CD4-positive, alpha-beta T cell treated with Interleukin-2 at 100 ng/mL for 4 hours (primary cell): ENCODE measurements at regions not wholly inside any gene's neighbourhood (a gene's known extent, or its start where the extent isn't known, plus 50 kb on each side); places are given as distances from the start of the nearest gene placed in this dataset.

ENCODE experiments used
- DNase-seq: peaks from one replicate; pipeline ENCODE4 v3.0.0-alpha.2; 2020; ENCODE audit warnings: low spot score

DNA sequence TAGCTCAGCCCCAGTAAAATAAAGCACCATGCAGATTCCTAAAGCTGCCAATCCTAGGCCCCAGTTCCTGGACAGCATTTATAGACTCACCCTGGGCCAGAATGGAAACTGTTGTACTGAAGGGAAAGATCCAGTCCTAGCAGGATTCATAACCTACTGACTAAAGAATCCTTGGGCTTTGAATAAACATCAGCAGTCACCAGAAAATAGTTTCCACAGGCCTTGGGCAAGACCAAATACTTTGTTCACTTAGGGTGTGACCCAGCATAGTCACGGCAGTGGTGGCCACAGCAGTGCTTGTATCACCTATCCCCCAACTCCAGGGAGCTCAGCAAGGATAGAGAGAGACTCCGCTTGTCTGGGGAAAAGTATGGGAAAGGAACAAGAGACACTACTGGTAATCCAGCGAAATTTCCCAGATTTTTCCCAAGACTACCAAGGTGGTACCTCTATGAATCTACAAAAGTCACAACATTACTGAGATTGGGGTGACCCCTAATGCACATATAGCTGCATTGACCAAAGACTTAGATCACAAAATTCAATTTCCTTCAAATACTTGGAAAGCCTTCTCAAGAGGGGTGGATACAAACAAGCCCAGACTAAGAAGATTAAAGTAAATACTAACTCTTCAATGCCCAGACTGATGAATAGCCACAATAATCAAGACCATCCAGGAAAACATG is 748.1 kb upstream of the LRATD1 start:
- no peak for DNase-seq

GRCh38 chr2:13901526-13901925 is 731.0 kb upstream of the LRATD1 start:
- DNase-seq, result no peak

- no peak for DNase-seq
Observed at GRCh38 chr2:13905831-13906230, 726.7 kb upstream of the LRATD1 start.

DNA sequence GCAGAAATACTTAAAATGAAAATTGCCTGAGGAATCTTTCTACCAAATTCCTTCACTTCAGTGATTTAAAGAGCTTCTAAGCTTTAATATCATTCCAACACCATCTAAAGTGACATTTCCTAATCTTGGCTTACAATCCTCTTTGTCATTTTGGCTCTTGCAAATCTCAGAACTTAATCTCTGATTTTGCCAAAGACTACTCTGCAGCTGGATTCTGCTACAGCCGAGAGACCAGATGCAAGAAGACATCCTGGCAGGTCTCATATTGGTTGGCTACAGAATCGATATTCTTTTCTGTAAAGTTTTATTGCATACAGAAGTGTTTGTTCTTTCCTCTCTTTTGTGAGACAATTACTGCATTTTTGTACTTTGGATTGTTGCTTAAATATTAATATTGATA is 716.5 kb upstream of the LRATD1 start:
- DNase-seq, result no peak

DNA sequence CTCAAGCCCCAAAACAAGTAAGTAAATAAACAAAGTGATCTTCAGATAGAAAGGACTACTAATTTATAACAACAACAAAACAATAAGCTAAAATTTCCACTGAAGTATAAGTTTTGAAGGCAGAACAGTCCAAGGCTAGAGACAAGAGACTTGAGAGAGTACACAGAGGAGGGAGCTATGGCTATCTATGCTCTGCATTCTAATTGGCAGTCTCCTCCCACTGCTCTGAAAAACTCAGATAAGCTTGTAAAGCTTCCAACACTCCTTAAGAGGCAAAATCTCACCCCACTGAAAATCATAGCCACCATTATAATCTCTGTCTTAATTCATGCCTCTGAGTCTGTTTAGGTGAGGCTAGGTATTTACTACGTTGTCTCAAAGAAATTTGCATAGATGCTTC is 714.6 kb upstream of the LRATD1 start:
- DNase-seq, result no peak

- no peak for DNase-seq
Observed at GRCh38 chr2:13919981-13920382, 712.5 kb upstream of the LRATD1 start.

GRCh38 chr2:13921245-13921644 is 711.3 kb upstream of the LRATD1 start:
- no peak for DNase-seq

- no peak for DNase-seq
Observed at GRCh38 chr2:13923823-13924222, 708.7 kb upstream of the LRATD1 start.

- no peak for DNase-seq
Observed at GRCh38 chr2:13942111-13942510, 690.4 kb upstream of the LRATD1 start.

GRCh38 chr2:13950761-13951160 is 681.8 kb upstream of the LRATD1 start:
- DNase-seq, result no peak

GRCh38 chr2:13968811-13969210 is 663.7 kb upstream of the LRATD1 start:
- DNase-seq, result no peak

- DNase-seq, result no peak
Observed at GRCh38 chr2:13986119-13986720, 646.3 kb upstream of the LRATD1 start.

DNA sequence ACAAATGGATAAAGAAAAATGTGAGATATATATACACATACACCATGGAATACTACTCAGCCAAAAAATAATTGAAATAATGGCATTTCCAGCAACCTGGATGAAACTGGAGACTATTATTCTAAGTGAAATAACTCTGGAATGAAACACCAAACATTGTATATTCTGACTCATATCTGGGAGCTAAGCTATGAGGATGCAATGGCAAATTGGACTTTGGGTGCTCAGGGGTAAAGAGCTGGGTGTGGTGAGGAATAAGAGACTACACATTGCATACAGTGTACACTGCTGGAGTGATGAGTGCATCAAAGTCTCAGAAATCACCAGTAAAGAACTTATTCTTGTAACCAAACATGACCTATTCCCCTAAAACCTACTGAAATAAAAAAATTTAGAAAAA is 636.0 kb upstream of the LRATD1 start:
- DNase-seq, result no peak

DNA sequence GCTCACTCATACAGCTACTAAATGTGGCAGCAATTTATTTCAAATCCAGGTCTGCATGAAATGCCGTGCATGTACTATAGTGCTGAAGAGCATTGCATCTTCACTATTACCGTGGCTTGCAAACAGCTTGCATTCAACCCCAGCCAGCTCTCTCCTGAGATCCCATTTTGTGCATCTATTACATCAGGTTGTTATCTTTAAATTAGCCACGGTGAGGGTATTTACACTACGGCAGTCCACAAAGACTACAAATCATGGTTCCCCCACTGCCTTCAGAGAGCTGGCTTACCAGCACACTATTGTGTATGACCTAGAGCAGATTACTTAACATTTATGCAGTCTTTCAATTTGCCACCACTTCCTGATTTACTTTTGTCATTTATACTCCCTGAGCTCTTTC is 621.3 kb upstream of the LRATD1 start:
- no peak for DNase-seq

DNA sequence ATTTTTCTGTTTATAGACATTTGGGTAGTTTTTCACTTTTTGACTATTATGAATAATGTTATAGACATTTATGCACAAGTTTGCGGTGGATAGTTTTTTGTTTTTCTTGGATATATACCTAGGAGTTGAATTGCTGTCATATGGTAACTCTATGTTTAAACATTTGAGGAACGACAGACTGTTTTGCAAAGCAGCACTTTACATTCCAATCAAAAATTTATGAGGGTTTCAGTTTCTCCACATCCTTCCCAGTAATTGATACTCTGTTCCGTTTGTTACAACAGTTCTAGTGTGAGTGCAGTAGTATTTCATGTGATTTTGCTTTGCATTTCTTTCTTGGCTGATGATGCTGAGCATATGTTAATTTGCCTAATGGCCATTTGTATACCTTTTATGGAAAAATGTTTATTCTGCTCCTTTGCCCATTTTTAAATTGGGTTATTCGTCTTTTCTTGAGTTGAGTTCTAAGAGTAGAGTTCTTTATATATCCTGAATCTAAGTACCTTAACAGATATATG is 617.3 kb upstream of the LRATD1 start:
- no peak for DNase-seq

DNA sequence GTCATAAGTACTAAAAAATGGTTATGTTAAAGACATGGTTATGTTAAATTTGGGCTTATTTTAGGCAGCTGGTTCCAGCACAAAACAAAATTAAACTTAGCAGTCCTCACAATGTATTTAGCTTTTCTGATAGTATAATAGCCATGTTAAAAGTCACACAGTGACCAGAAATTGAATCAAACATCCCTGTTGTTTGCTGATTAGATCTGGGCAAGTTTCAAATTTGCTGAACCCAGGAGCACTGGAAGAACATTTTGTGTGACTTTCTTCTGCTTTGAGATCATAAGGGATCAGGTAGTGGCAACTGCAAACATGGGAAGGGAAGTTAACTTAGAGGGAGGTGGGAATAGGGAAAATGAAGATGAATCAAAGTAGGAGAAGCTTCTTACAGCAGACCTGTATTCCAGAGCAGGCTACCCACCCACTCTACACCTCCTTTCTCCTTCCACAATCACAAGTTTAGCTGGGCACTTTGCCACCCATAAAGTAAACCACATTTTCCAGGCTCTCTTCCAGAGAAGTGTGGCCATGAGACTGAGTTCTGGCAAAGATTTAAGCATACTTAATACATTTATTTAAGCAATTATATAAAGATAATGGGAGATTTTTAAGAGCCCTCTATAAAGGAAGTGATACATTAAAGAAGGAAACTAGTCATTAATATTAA is 616.1 kb upstream of the LRATD1 start:
- DNase-seq, result no peak

- DNase-seq, result no peak
Observed at GRCh38 chr2:14018620-14019019, 613.9 kb upstream of the LRATD1 start.

DNA sequence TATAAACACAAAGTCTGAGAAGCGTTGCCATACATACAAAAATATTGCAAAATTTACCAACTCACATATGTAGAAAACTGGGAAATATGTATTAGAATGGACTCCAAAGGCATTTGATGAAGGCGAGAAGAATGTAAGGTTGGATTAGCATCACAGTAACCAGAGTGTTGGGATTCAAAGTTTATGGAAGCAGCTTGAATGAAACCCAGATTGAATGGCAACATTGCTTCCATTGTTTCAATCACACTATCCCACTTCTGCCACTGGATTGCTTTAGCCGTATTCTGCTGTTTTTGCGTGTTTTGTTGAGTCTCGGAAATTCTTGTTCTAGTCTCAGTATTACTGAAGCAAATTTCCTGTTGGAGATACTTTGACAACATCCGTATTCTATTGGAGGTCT is 609.0 kb upstream of the LRATD1 start:
- DNase-seq, result no peak

DNA sequence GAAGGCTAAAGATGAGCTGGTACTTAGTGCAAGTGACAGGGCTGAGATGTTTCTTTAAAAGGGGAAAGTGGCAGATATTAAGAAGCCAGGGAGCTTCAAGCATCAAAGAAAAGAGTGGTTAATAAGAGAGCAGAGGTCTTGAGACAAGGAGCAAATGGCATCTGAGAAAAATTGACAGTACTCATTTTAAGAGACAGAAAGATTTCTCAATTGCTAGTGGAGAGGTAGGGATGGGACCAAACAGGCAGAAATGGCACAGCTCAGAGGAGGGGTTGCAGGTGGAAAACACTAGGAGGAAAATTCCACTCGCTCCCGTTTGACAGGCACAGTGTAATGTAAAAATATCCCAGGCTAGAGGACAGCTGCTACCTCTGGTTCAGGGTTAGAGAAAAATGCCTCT is 593.4 kb upstream of the LRATD1 start:
- DNase-seq, result no peak

DNA sequence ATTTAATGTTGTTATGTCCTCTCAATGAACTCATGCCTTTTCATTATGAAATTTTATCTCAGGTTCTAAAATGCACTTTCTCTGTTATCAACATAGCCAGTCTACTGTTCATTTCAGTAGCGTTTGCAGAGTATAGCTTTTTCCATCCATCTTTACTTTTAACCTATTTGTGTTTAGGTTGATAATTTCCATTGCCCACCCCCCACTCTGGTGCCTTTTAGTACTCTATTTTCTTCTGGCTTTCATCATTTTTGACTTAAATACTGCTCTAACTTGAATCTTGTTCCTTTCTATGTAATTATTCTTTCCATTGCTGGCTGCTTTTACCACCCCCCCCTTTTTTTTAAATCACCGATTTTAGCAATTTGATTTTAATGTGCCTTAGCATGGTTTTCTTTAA is 585.0 kb upstream of the LRATD1 start:
- DNase-seq, result no peak

- no peak for DNase-seq
Observed at GRCh38 chr2:14051401-14051800, 581.1 kb upstream of the LRATD1 start.

- no peak for DNase-seq
Observed at GRCh38 chr2:14053105-14053504, 579.4 kb upstream of the LRATD1 start.

GRCh38 chr2:14064346-14064745 is 568.2 kb upstream of the LRATD1 start:
- DNase-seq, result no peak
